Adrenal gland (tissue), 5 donors: ENCODE measurements at regions not wholly inside any gene's neighbourhood (a gene's known extent, or its start where the extent isn't known, plus 50 kb on each side); places are given as distances from the start of the nearest gene placed in this dataset.

Experiments
- CTCF ChIP-seq, 6 experiments: fragments of 450-650 bp in 4 of 6; fragments of 200-600 bp in 2 of 6; sonication (generic) in 1 of 6; IDR thresholded peaks; 1 replicate in 5 of 6; 2 replicates in 1 of 6; pipeline versions ENCODE4 v1.5.1 to v1.8.0; 2016 to 2021; ENCODE audit warnings: antibody characterized with exemption in 6 of 6, mild to moderate bottlenecking in 2 of 6, moderate library complexity in 1 of 6
- POLR2A ChIP-seq, 2 donors: fragments of 450-650 bp; IDR thresholded peaks; one replicate each; pipeline ENCODE4 v1.6.1; 2017; ENCODE audit warnings: antibody characterized with exemption in 2 of 2, mild to moderate bottlenecking in 2 of 2, moderate library complexity in 1 of 2
- donor health status: DM: no; HTN: no; CAD: no.

- TF ChIP-seq CTCF (IDR thresholded peaks at IDR 0.05) (no peak), POLR2A (IDR thresholded peaks at IDR 0.05) (no peak)
These were observed 72.8 kb upstream of the PITRM1 start for GRCh38 chr10:3245395-3245794.
